Activated CD4-positive, alpha-beta T cell treated with anti-CD3 and anti-CD28 coated beads for 36 hours (primary cell): ENCODE measurements at regions not wholly inside any gene's neighbourhood (a gene's known extent, or its start where the extent isn't known, plus 50 kb on each side); places are given as distances from the start of the nearest gene placed in this dataset.

Experiments used
- ATAC-seq: fragments of 200-7000 bp; cut with Tn5 transposase; one replicate; pipeline ENCODE4 v1.10.0; 2021; ENCODE audit warnings: mild to moderate bottlenecking, moderate library complexity
- CTCF ChIA-PET: fragments of 350-600 bp; sonication (Branson Sonifier 250); formaldehyde crosslinking; loops from one replicate; lab custom pipeline; 2021; ENCODE audit warnings: antibody characterized with exemption; lab: Charles Lee
- POLR2A ChIA-PET: fragments of 350-600 bp; sonication (Branson Sonifier 250); formaldehyde crosslinking; loops from one replicate; lab custom pipeline; 2021; ENCODE audit warnings: antibody characterized with exemption, inconsistent platforms; lab: Charles Lee
- DNase-seq: peaks from one replicate; pipeline ENCODE4 v3.0.0-alpha.2; 2020
- H3K27ac Mint-ChIP-seq: one replicate; pipeline ENCODE4 v1.8.0; 2021; ENCODE audit warnings: mixed read lengths
- H3K27me3 Mint-ChIP-seq: one replicate; pipeline ENCODE4 v1.8.0; 2021; ENCODE audit warnings: mixed read lengths
- H3K36me3 Mint-ChIP-seq: one replicate; pipeline ENCODE4 v1.8.0; 2021; ENCODE audit warnings: low read depth, mixed read lengths
- H3K4me1 Mint-ChIP-seq: one replicate; pipeline ENCODE4 v1.8.0; 2021; ENCODE audit warnings: mixed read lengths
- H3K4me3 Mint-ChIP-seq: one replicate; pipeline ENCODE4 v1.8.0; 2021; ENCODE audit warnings: mild to moderate bottlenecking, moderate library complexity, mixed read lengths
- H3K9me3 Mint-ChIP-seq: one replicate; pipeline ENCODE4 v1.8.0; 2021; ENCODE audit warnings: low read depth, mixed read lengths
- intact Hi-C, 2 experiments: fragments of 100-400 bp; cut with DNase I in 1 of 2; cut with micrococcal nuclease in 1 of 2; formaldehyde crosslinking; loops; one replicate each; pipeline versions ENCODE4 v1.14.2 to v1.15.1; 2022 to 2024; cut with DNase I, micrococcal nuclease

GRCh38 chr9:28610339-28610738, 1037.1 kb upstream of the C9orf72 start:
- DNase-seq (no peak), ATAC-seq (no peak)
- CTCF ChIA-PET = no interaction called here
- Mint-ChIP-seq H3K9me3 (peaks cover 2% of the 10 kb centered on the region), H3K27ac (no peak overlapping the region), H3K4me1 (no peaks in the 10 kb centered on the region), H3K27me3 (no peaks in the 10 kb centered on the region), H3K4me3 (no peak overlapping the region), H3K36me3 (no peaks in the 10 kb centered on the region)
- POLR2A ChIA-PET = no interaction called here
- intact Hi-C loops = no loop called here

GRCh38 chr9:28616310-28616709, 1043.0 kb upstream of the C9orf72 start:
- H3K36me3 Mint-ChIP-seq = no peaks in the 10 kb centered on the region
- no peak overlapping the region for H3K4me3 Mint-ChIP-seq
- intact Hi-C loops = no loop called here
- ChIA-PET CTCF (interaction anchor here (1.2 kb wide), 1 partner anchor 9 kb away, joined by 3 read pairs; no protein-coding TSS in a partner anchor), POLR2A (no interaction called here)
- no peaks in the 10 kb centered on the region for H3K4me1 Mint-ChIP-seq
- H3K27me3 Mint-ChIP-seq = no peaks in the 10 kb centered on the region
- no peak overlapping the region for H3K27ac Mint-ChIP-seq
- DNase-seq (no peak), ATAC-seq (no peak)
- H3K9me3 Mint-ChIP-seq = peaks cover 8% of the 10 kb centered on the region

GRCh38 chr9:28620011-28620410, 1046.7 kb upstream of the C9orf72 start:
- no peak overlapping the region for H3K27ac Mint-ChIP-seq
- intact Hi-C loops = no loop called here
- no peaks in the 10 kb centered on the region for H3K4me1 Mint-ChIP-seq
- H3K36me3 Mint-ChIP-seq = no peaks in the 10 kb centered on the region
- no peak for ATAC-seq
- DNase-seq = no peak
- H3K27me3 Mint-ChIP-seq = no peaks in the 10 kb centered on the region
- ChIA-PET POLR2A (no interaction called here), CTCF (no interaction called here)
- H3K4me3 Mint-ChIP-seq = no peak overlapping the region
- H3K9me3 Mint-ChIP-seq = peaks cover 6% of the 10 kb centered on the region

- H3K27me3 Mint-ChIP-seq = no peaks in the 10 kb centered on the region
- no peak overlapping the region for H3K27ac Mint-ChIP-seq
- ChIA-PET CTCF (no interaction called here), POLR2A (no interaction called here)
- DNase-seq = no peak
- no peaks in the 10 kb centered on the region for H3K36me3 Mint-ChIP-seq
- H3K4me3 Mint-ChIP-seq = no peak overlapping the region
- no peaks in the 10 kb centered on the region for H3K4me1 Mint-ChIP-seq
- intact Hi-C loops = no loop called here
- ATAC-seq = no peak
- peaks cover 6% of the 10 kb centered on the region for H3K9me3 Mint-ChIP-seq
These were observed 1047.4 kb upstream of the C9orf72 start for GRCh38 chr9:28620661-28621060.

GRCh38 chr9:28624771-28625170, 1051.5 kb upstream of the C9orf72 start:
- Mint-ChIP-seq H3K9me3 (no peaks in the 10 kb centered on the region), H3K27ac (no peak overlapping the region), H3K4me3 (no peak overlapping the region), H3K4me1 (no peaks in the 10 kb centered on the region), H3K27me3 (no peaks in the 10 kb centered on the region), H3K36me3 (no peaks in the 10 kb centered on the region)
- POLR2A ChIA-PET = no interaction called here
- intact Hi-C loops = no loop called here
- DNase-seq (no peak), ATAC-seq (no peak)
- CTCF ChIA-PET = interaction anchor here (1.1 kb wide), 1 partner anchor 9 kb away, joined by 3 read pairs; no protein-coding TSS in a partner anchor

- DNase-seq (no peak), ATAC-seq (no peak)
- POLR2A ChIA-PET = no interaction called here
- Mint-ChIP-seq H3K9me3 (no peaks in the 10 kb centered on the region), H3K27ac (no peak overlapping the region), H3K4me3 (no peak overlapping the region), H3K4me1 (no peaks in the 10 kb centered on the region), H3K27me3 (no peaks in the 10 kb centered on the region), H3K36me3 (no peaks in the 10 kb centered on the region)
- CTCF ChIA-PET = no interaction called here
- intact Hi-C loops = no loop called here
These were observed 1054.8 kb upstream of the C9orf72 start for GRCh38 chr9:28628031-28628430.

GRCh38 chr9:28648723-28649122, 1075.4 kb upstream of the C9orf72 start:
- DNase-seq = no peak
- ChIA-PET CTCF (no interaction called here), POLR2A (no interaction called here)
- H3K27ac Mint-ChIP-seq = no peak overlapping the region
- H3K36me3 Mint-ChIP-seq = no peaks in the 10 kb centered on the region
- H3K4me3 Mint-ChIP-seq = no peak overlapping the region
- peaks cover 2% of the 10 kb centered on the region for H3K9me3 Mint-ChIP-seq
- H3K27me3 Mint-ChIP-seq = no peaks in the 10 kb centered on the region
- ATAC-seq = no peak
- H3K4me1 Mint-ChIP-seq = no peaks in the 10 kb centered on the region
- intact Hi-C loops = no loop called here

GRCh38 chr9:28650327-28650726, 1077.0 kb upstream of the C9orf72 start:
- DNase-seq = no peak
- Mint-ChIP-seq H3K9me3 (no peaks in the 10 kb centered on the region), H3K27ac (no peak overlapping the region), H3K36me3 (no peaks in the 10 kb centered on the region), H3K4me3 (no peak overlapping the region), H3K27me3 (no peaks in the 10 kb centered on the region), H3K4me1 (no peaks in the 10 kb centered on the region)
- intact Hi-C loops = no loop called here
- ChIA-PET CTCF (no interaction called here), POLR2A (no interaction called here)
- ATAC-seq = no peak

- intact Hi-C loops = no loop called here
- no peaks in the 10 kb centered on the region for H3K27me3 Mint-ChIP-seq
- ChIA-PET CTCF (no interaction called here), POLR2A (no interaction called here)
- H3K27ac Mint-ChIP-seq = no peak overlapping the region
- H3K4me3 Mint-ChIP-seq = no peak overlapping the region
- DNase-seq = no peak
- peaks cover 2% of the 10 kb centered on the region for H3K9me3 Mint-ChIP-seq
- no peaks in the 10 kb centered on the region for H3K4me1 Mint-ChIP-seq
- no peak for ATAC-seq
- no peaks in the 10 kb centered on the region for H3K36me3 Mint-ChIP-seq
These were observed 1077.9 kb upstream of the C9orf72 start for GRCh38 chr9:28651050-28651722.

- Mint-ChIP-seq H3K4me3 (no peak overlapping the region), H3K36me3 (no peaks in the 10 kb centered on the region), H3K4me1 (no peaks in the 10 kb centered on the region), H3K27me3 (no peaks in the 10 kb centered on the region), H3K27ac (no peak overlapping the region), H3K9me3 (peaks cover 4% of the 10 kb centered on the region)
- intact Hi-C loops = no loop called here
- CTCF ChIA-PET = no interaction called here
- POLR2A ChIA-PET = no interaction called here
- no peak for ATAC-seq
- no peak for DNase-seq
These were observed 1079.9 kb upstream of the C9orf72 start for GRCh38 chr9:28653216-28653615.

GRCh38 chr9:28656727-28657126, 1083.4 kb upstream of the C9orf72 start:
- no peak for ATAC-seq
- intact Hi-C loops = no loop called here
- no peaks in the 10 kb centered on the region for H3K27me3 Mint-ChIP-seq
- POLR2A ChIA-PET = no interaction called here
- H3K36me3 Mint-ChIP-seq = no peaks in the 10 kb centered on the region
- H3K27ac Mint-ChIP-seq = no peak overlapping the region
- CTCF ChIA-PET = no interaction called here
- peaks cover 4% of the 10 kb centered on the region for H3K9me3 Mint-ChIP-seq
- DNase-seq = no peak
- no peak overlapping the region for H3K4me3 Mint-ChIP-seq
- no peaks in the 10 kb centered on the region for H3K4me1 Mint-ChIP-seq

- POLR2A ChIA-PET = no interaction called here
These were observed 1088.6 kb upstream of the C9orf72 start for GRCh38 chr9:28661853-28662252.

More at GRCh38 chr9:28661853-28662252, 1088.6 kb upstream of the C9orf72 start:
- H3K27me3 Mint-ChIP-seq = no peaks in the 10 kb centered on the region
- CTCF ChIA-PET = no interaction called here
- H3K4me3 Mint-ChIP-seq = no peak overlapping the region
- peaks cover 6% of the 10 kb centered on the region for H3K9me3 Mint-ChIP-seq
- H3K36me3 Mint-ChIP-seq = no peaks in the 10 kb centered on the region
- no peak overlapping the region for H3K27ac Mint-ChIP-seq
- no peak for DNase-seq
- H3K4me1 Mint-ChIP-seq = no peaks in the 10 kb centered on the region
- no peak for ATAC-seq
- intact Hi-C loops = no loop called here
